Stomach (tissue), 4 donors: ENCODE measurements at regions not wholly inside any gene's neighbourhood (a gene's known extent, or its start where the extent isn't known, plus 50 kb on each side); places are given as distances from the start of the nearest gene placed in this dataset.

ENCODE experiments used
- CTCF ChIP-seq, 7 experiments: fragments of 450-650 bp in 4 of 7; fragments of 200-600 bp in 3 of 7; sonication (generic) in 3 of 7; IDR thresholded peaks; one replicate each; pipeline ENCODE4 v1.5.1; 2016 to 2019; ENCODE audit warnings: antibody characterized with exemption in 7 of 7, control low read depth in 2 of 7, mild to moderate bottlenecking in 1 of 7
- POLR2AphosphoS5 ChIP-seq, 3 donors: sonication (generic); formaldehyde crosslinking; IDR thresholded peaks; one replicate each; pipeline ENCODE4 v1.6.1; 2016; ENCODE audit warnings: antibody characterized with exemption in 3 of 3

- TF ChIP-seq CTCF (IDR thresholded peaks at IDR 0.05) (no peak), POLR2AphosphoS5 (IDR thresholded peaks at IDR 0.05) (no peak)
Measured at GRCh38 chr13:43959291-43959690, 79.6 kb downstream of the LACC1 start.
